HG02885 (cell line): ENCODE measurements at regions not wholly inside any gene's neighbourhood (a gene's known extent, or its start where the extent isn't known, plus 50 kb on each side); places are given as distances from the start of the nearest gene placed in this dataset.
"Not testable (repeated sequence)": the region's sequence is repeated elsewhere in the genome, so short reads cannot be mapped to it uniquely, and the experiment has no call there.

ENCODE experiments used
- ATAC-seq: cut with Tn5 transposase; IDR thresholded peaks from one replicate; pipeline ENCODE4 v1.9.1; 2021; ENCODE audit warnings: mild to moderate bottlenecking; ENCODE audit not compliant: unreplicated experiment, poor library complexity

GRCh38 chr13:111702059-111702458 is 364.9 kb upstream of the SOX1 start:
- ATAC-seq: not testable (repeated sequence)
